Psoas muscle (tissue), 7 donors: ENCODE measurements at regions not wholly inside any gene's neighbourhood (a gene's known extent, or its start where the extent isn't known, plus 50 kb on each side); places are given as distances from the start of the nearest gene placed in this dataset.

Experiments
- ATAC-seq, 4 donors: fragments of 200-7000 bp; cut with Tn5 transposase; one replicate each; pipeline ENCODE4 v1.9.1; 2020; ENCODE audit warnings: moderate library complexity in 3 of 4, mild to moderate bottlenecking in 2 of 4
- DNase-seq, 2 donors: peaks; one replicate each; pipeline ENCODE4 v3.0.0-alpha.2; 2020
- H3K27ac ChIP-seq: fragments of 200-600 bp; one replicate; pipeline ENCODE4 v1.8.0; 2022
- H3K27me3 ChIP-seq, 3 donors: fragments of 200-600 bp in 1 of 3; one replicate each; pipeline versions ENCODE4 v1.6.1 to v1.8.0; 2013 to 2022; ENCODE audit warnings: low read length in 2 of 3, mild to moderate bottlenecking in 2 of 3, moderate library complexity in 1 of 3; ENCODE audit not compliant: insufficient read depth in 3 of 3
- H3K36me3 ChIP-seq, 2 donors: fragments of 200-600 bp in 1 of 2; one replicate each; pipeline versions ENCODE4 v1.6.1 to v1.8.0; 2013 to 2022; ENCODE audit warnings: low read depth in 1 of 2, mild to moderate bottlenecking in 1 of 2, moderate library complexity in 1 of 2; ENCODE audit not compliant: insufficient read depth in 1 of 2
- H3K4me1 ChIP-seq: fragments of 200-600 bp; one replicate; pipeline ENCODE4 v1.8.0; 2022
- H3K4me3 ChIP-seq: fragments of 200-600 bp; one replicate; pipeline ENCODE4 v1.8.0; 2022; ENCODE audit warnings: mild to moderate bottlenecking
- H3K9me3 ChIP-seq: fragments of 200-600 bp; one replicate; pipeline ENCODE4 v1.8.0; 2022
- CTCF ChIP-seq: fragments of 200-600 bp; IDR thresholded peaks from one replicate; pipeline ENCODE4 v1.8.0; 2022; ENCODE audit warnings: antibody characterized with exemption
- WGBS, 3 donors: extraction: QIAGEN DNeasy Blood & Tissue Kit; methylation state at CpG; one replicate each; pipeline versions ENCODE4 v1.1.6 to v1.1.7; 2013; 5-methylcytosine and 5-hydroxymethylcytosine counted together
- intact Hi-C, 2 donors: fragments of 100-400 bp; cut with DNase I; formaldehyde crosslinking; loops; one replicate each; pipeline versions ENCODE4 v1.11.0 to v1.14.2; 2022
- donor health status: healthy with polysubstance abuse.
- donor health status: DM: no; HTN: no; CAD: no; lungs with moderate emphysema.
- donor health status: Bipolar disorder and iron deficiency.
- donor health status: healthy.
- donor health status: DM: yes; HTN: yes; CAD: no.
- donor health status: DM: no; HTN: no; CAD: no.
- donor health status: DM: yes; HTN: yes; CAD: no.

GRCh38 chr20:20803011-20803410 lies 90.6 kb upstream of the RALGAPA2 start:
- intact Hi-C loops = no loop called here
- Histone ChIP-seq H3K9me3 (no peaks in the 10 kb centered on the region), H3K4me1 (peaks cover 10% of the 10 kb centered on the region), H3K27ac (no peak overlapping the region), H3K4me3 (no peak overlapping the region), H3K36me3 (no peaks in the 10 kb centered on the region), H3K27me3 (no peaks in the 10 kb centered on the region)
- DNase-seq = no peak
- no peak for TF ChIP-seq CTCF
- 84 to 90% (median 86%) methylated on average over 3 of the region's 3 CpGs for WGBS, 3 donors
- no peak for ATAC-seq

GRCh38 chr20:20802328-20802727 lies 89.9 kb upstream of the RALGAPA2 start:
- ATAC-seq (peak in 1 of 4 donors; percentile 40), DNase-seq (no peak)
- H3K36me3 ChIP-seq = no peaks in the 10 kb centered on the region
- peaks cover 10% of the 10 kb centered on the region for H3K4me1 ChIP-seq
- H3K27me3 ChIP-seq = no peaks in the 10 kb centered on the region
- WGBS, 3 donors = 78 to 81% (median 80%) methylated on average over 3 of the region's 3 CpGs
- H3K4me3 ChIP-seq = no peak overlapping the region
- TF ChIP-seq CTCF = no peak
- intact Hi-C loops = no loop called here
- H3K9me3 ChIP-seq = no peaks in the 10 kb centered on the region
- H3K27ac ChIP-seq = no peak overlapping the region

GRCh38 chr20:20799716-20800312 lies 87.4 kb upstream of the RALGAPA2 start:
- Histone ChIP-seq H3K9me3 (no peaks in the 10 kb centered on the region), H3K4me3 (no peak overlapping the region), H3K4me1 (peaks cover 10% of the 10 kb centered on the region), H3K27ac (peak overlapping the region; percentile 46), H3K27me3 (no peaks in the 10 kb centered on the region), H3K36me3 (no peaks in the 10 kb centered on the region)
- DNase-seq (no peak), ATAC-seq (peak; percentile 21 to 76 (median 50))
- intact Hi-C loops = no loop called here
- TF ChIP-seq CTCF = no peak
- WGBS, 3 donors = 43 to 74% (median 49%) methylated on average over 6 of the region's 6 CpGs

GRCh38 chr20:20797521-20798310 lies 85.3 kb upstream of the RALGAPA2 start:
- Histone ChIP-seq H3K4me1 (peaks cover 10% of the 10 kb centered on the region), H3K27me3 (no peaks in the 10 kb centered on the region), H3K27ac (no peak overlapping the region), H3K4me3 (no peak overlapping the region), H3K9me3 (no peaks in the 10 kb centered on the region), H3K36me3 (no peaks in the 10 kb centered on the region)
- DNase-seq (no peak), ATAC-seq (no peak)
- 74 to 81% (median 74%) methylated on average over 14 of the region's 14 CpGs for WGBS, 3 donors
- no peak for TF ChIP-seq CTCF
- intact Hi-C loops = no loop called here
